ENCODE measurements at regions not wholly inside any gene's neighbourhood (a gene's known extent, or its start where the extent isn't known, plus 50 kb on each side); places are given as distances from the start of the nearest gene placed in this dataset.

- POLR2A ChIA-PET (ENCODE audit: unreplicated experiment) = no interaction called here
- no peak overlapping the region for H3K4me2 ChIP-seq (ENCODE audit: low read length)
These were observed 834.6 kb downstream of the JRKL start for GRCh38 chr11:97224396-97224795.

GRCh38 chr11:97225794-97226193 lies 836.0 kb downstream of the JRKL start:
- no peak overlapping the region for H3K27ac ChIP-seq (ENCODE audit: low read length)
- POLR2A ChIA-PET (ENCODE audit: unreplicated experiment) = no interaction called here
- no peak for ATAC-seq

More at GRCh38 chr11:97224396-97224795, 834.6 kb downstream of the JRKL start:
- H4K20me1 ChIP-seq (ENCODE audit: low read length) = no peaks in the 10 kb centered on the region
- intact Hi-C loops (cut with micrococcal nuclease) = no loop called here
- no peak for ATAC-seq
- no peak for DNase-seq
- TF ChIP-seq EZH2phosphoT487 (IDR thresholded peaks at IDR 0.05; ENCODE audit: borderline replicate concordance, low read length) = no peak
- no peak for TF ChIP-seq EZH2 (IDR thresholded peaks at IDR 0.05; ENCODE audit: low read length, unreplicated experiment)
- TF ChIP-seq CTCF (conservative IDR thresholded peaks at IDR 0.05; ENCODE audit: low read depth, low read length) = no peak
- no peak overlapping the region for H2AFZ ChIP-seq (ENCODE audit: low read length)
- H3K9me2 ChIP-seq (replicated peaks; ENCODE audit: low read length) = no peaks in the 10 kb centered on the region
- H3F3A ChIP-seq (ENCODE audit: low read length, unreplicated experiment) = no peaks in the 10 kb centered on the region
- no peak overlapping the region for H3K27ac ChIP-seq (ENCODE audit: low read length)
- H3K27me3 ChIP-seq (ENCODE audit: low read length) = peaks cover 15% of the 10 kb centered on the region; the same call in 1 of the 2 replicates
- CTCF ChIA-PET = no interaction called here
- BruUV-seq (replicated peaks) = no TSS peak
- H3K4me1 ChIP-seq (ENCODE audit: insufficient read depth, low read length) = no peaks in the 10 kb centered on the region
- no peaks in the 10 kb centered on the region for H3K79me2 ChIP-seq (ENCODE audit: low read length)
- H3K9me3 ChIP-seq (ENCODE audit: low read length) = 0 out of 2 replicates have a peak, but pooled peaks cover 5% of the 10 kb centered on the region
- H3K4me3 ChIP-seq (ENCODE audit: low read length) = no peak overlapping the region
- H3K36me3 ChIP-seq (ENCODE audit: low read depth, low read length) = no peaks in the 10 kb centered on the region
- no peak overlapping the region for H3K9ac ChIP-seq (ENCODE audit: low read length)

More at GRCh38 chr11:97225794-97226193, 836.0 kb downstream of the JRKL start:
- Histone ChIP-seq H3K27me3 (ENCODE audit: low read length) (peaks cover 15% of the 10 kb centered on the region; the same call in 1 of the 2 replicates), H3K79me2 (ENCODE audit: low read length) (no peaks in the 10 kb centered on the region), H3K4me3 (ENCODE audit: low read length) (no peak overlapping the region), H3K9me2 (replicated peaks; ENCODE audit: low read length) (no peaks in the 10 kb centered on the region), H3K9ac (ENCODE audit: low read length) (no peak overlapping the region), H3K36me3 (ENCODE audit: low read depth, low read length) (no peaks in the 10 kb centered on the region), H3F3A (ENCODE audit: low read length, unreplicated experiment) (no peaks in the 10 kb centered on the region), H2AFZ (ENCODE audit: low read length) (no peak overlapping the region), H3K9me3 (ENCODE audit: low read length) (0 out of 2 replicates have a peak, but pooled peaks cover 5% of the 10 kb centered on the region), H3K4me1 (ENCODE audit: insufficient read depth, low read length) (no peaks in the 10 kb centered on the region), H4K20me1 (ENCODE audit: low read length) (no peaks in the 10 kb centered on the region), H3K4me2 (ENCODE audit: low read length) (no peak overlapping the region)
- no TSS peak for BruUV-seq (replicated peaks)
- TF ChIP-seq EZH2phosphoT487 (IDR thresholded peaks at IDR 0.05; ENCODE audit: borderline replicate concordance, low read length) = no peak
- TF ChIP-seq CTCF (conservative IDR thresholded peaks at IDR 0.05; ENCODE audit: low read depth, low read length) = no peak
- no peak for TF ChIP-seq EZH2 (IDR thresholded peaks at IDR 0.05; ENCODE audit: low read length, unreplicated experiment)
- intact Hi-C loops (cut with micrococcal nuclease) = no loop called here
- DNase-seq = no peak
- CTCF ChIA-PET = no interaction called here
